ENCODE measurements at regions not wholly inside any gene's neighbourhood (a gene's known extent, or its start where the extent isn't known, plus 50 kb on each side); places are given as distances from the start of the nearest gene placed in this dataset.

DNA sequence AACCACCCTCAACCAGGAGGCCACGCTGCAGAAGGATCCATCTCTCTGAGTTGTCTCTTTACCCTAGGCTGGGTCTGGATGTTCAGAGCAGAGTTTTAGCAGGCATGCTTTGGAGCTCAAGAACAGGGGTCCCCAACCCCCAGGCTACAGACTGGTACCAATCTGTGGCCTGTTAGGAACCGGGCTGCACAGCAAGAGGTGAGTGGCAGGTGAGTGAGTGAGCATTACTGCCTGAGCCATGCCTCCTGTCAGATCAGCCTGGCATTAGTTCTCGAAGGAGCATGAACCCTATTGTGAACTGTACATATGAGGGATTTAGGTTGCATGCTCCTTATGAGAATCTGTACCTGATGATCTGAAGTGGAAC, 172.5 kb downstream of the UXS1 start:
- no peak for DNase-seq (ENCODE audit: low read depth in 1 of 2, low spot score in 2 of 2)
- H3K18ac ChIP-seq (ENCODE audit: extremely low read depth, low read length) = no peak overlapping the region
- POLR2A ChIA-PET (ENCODE audit: partially characterized antibody) = no interaction called here
- no peak overlapping the region for H3K4ac ChIP-seq (replicated peaks; ENCODE audit: insufficient read length, low read depth, low read length)
- no peak overlapping the region for H3K4me2 ChIP-seq (ENCODE audit: insufficient read depth in 1 of 2, low read depth in 2 of 2, low read length in 2 of 2)
- no peak overlapping the region for H3K27ac ChIP-seq (ENCODE audit: low read depth, low read length)
- no peaks in the 10 kb centered on the region for H3K36me3 ChIP-seq (ENCODE audit: control insufficient read depth in 2 of 4, insufficient read depth in 4 of 4, low read length in 3 of 4)
- H4K20me1 ChIP-seq (replicated peaks in 1 of 2; ENCODE audit: control insufficient read depth in 1 of 2, insufficient read depth in 2 of 2, low read length in 2 of 2) = no peaks in the 10 kb centered on the region
- H3K79me2 ChIP-seq (ENCODE audit: control insufficient read depth in 1 of 2, insufficient read depth in 2 of 2, low read length in 2 of 2) = no peaks in the 10 kb centered on the region
- no peaks in the 10 kb centered on the region for H3K9me3 ChIP-seq (ENCODE audit: insufficient read depth in 2 of 2, low read depth in 1 of 2, low read length in 1 of 2)
- no peak overlapping the region for H3K14ac ChIP-seq (ENCODE audit: insufficient read length)
- CTCF ChIA-PET (ENCODE audit: partially characterized antibody) = interaction anchor here (1.0 to 1.2 kb wide), 2 partner anchors 11 to 102 kb away, joined by 3 read pairs; no protein-coding TSS in a partner anchor
- H2AFZ ChIP-seq (ENCODE audit: low read length) = no peak overlapping the region
- no peak for FAIRE-seq
- H3K79me1 ChIP-seq (ENCODE audit: low read depth, low read length) = no peaks in the 10 kb centered on the region
- no peak overlapping the region for H3K4me3 ChIP-seq (ENCODE audit: extremely low read depth in 1 of 4, insufficient read depth in 2 of 4, low read depth in 3 of 4, low read length in 4 of 4)
- 83% methylated on average over 3 of the region's 3 CpGs; no CpG with 5 or more reads in 1 of the 2 experiments for WGBS, 2 experiments (ENCODE audit: extremely low coverage in 1 of 2, insufficient coverage in 1 of 2, insufficient read length in 1 of 2, insufficient replicate concordance in 2 of 2, low coverage in 1 of 2, low lambda C conversion rate in 2 of 2, missing lambda C conversion rate in 1 of 2)
- no peak overlapping the region for H2BK20ac ChIP-seq (ENCODE audit: low read length)
- no peak overlapping the region for H2BK15ac ChIP-seq (ENCODE audit: low read length)
- no peaks in the 10 kb centered on the region for H3K27me3 ChIP-seq (replicated peaks in 1 of 4; ENCODE audit: control insufficient read depth in 3 of 4, extremely low read depth in 1 of 4, insufficient read depth in 3 of 4, low read length in 3 of 4)
- no peak overlapping the region for H3K23ac ChIP-seq (ENCODE audit: insufficient read length)
- no peak overlapping the region for H3K9ac ChIP-seq (replicated peaks in 1 of 4; ENCODE audit: extremely low read depth in 1 of 4, low read depth in 3 of 4, low read length in 3 of 4)
- H4K91ac ChIP-seq (replicated peaks; ENCODE audit: insufficient read length, low read length) = no peak overlapping the region
- no peak overlapping the region for H2BK5ac ChIP-seq (ENCODE audit: low read depth, low read length)
- no peak overlapping the region for H2BK120ac ChIP-seq (replicated peaks; ENCODE audit: low read depth, low read length)
- H3K4me1 ChIP-seq (replicated peaks in 1 of 4; ENCODE audit: control insufficient read depth in 3 of 4, insufficient read depth in 4 of 4, low read length in 3 of 4) = peaks cover 0 to 3% (median 1%) of the 10 kb centered on the region in 4 experiments; a peak in 3 of 7 replicates
- H2BK12ac ChIP-seq (ENCODE audit: low read depth, low read length) = no peak overlapping the region
- H4K5ac ChIP-seq (ENCODE audit: insufficient read length, low read depth, low read length) = no peak overlapping the region
- H2AK5ac ChIP-seq (ENCODE audit: low read depth, low read length) = no peak overlapping the region
- no peak overlapping the region for H3K56ac ChIP-seq (replicated peaks; ENCODE audit: insufficient read length, low read depth, low read length)
- no peaks in the 10 kb centered on the region for H3K23me2 ChIP-seq (ENCODE audit: low read depth, low read length)
- no peak overlapping the region for H4K8ac ChIP-seq (ENCODE audit: extremely low read depth, insufficient read depth, low read length)
- TF ChIP-seq CBX5 (IDR thresholded peaks at IDR 0.05; ENCODE audit: low read depth, low read length) = no peak

Data from H1 (cell line).